Gastroesophageal sphincter (tissue), 4 donors: ENCODE measurements at regions not wholly inside any gene's neighbourhood (a gene's known extent, or its start where the extent isn't known, plus 50 kb on each side); places are given as distances from the start of the nearest gene placed in this dataset.

Experiments used
- ATAC-seq: fragments of 150-250 bp; one replicate; pipeline ENCODE4 v1.9.1; 2016; ENCODE audit warnings: mild to moderate bottlenecking, moderate library complexity
- H3K27ac ChIP-seq, 4 donors: fragments of 200-600 bp; sonication (generic) in 3 of 4; 1 replicate in 3 of 4; 2 replicates in 1 of 4; pipeline ENCODE4 v1.5.1; 2016 to 2019
- H3K27me3 ChIP-seq: fragments of 200-600 bp; sonication (generic); one replicate; pipeline ENCODE4 v1.5.1; 2019
- H3K36me3 ChIP-seq, 2 donors: fragments of 200-600 bp; sonication (generic); one replicate each; pipeline ENCODE4 v1.5.1; 2019; ENCODE audit warnings: control low read depth in 1 of 2
- H3K4me1 ChIP-seq, 3 donors: fragments of 200-600 bp; sonication (generic); 1 replicate in 2 of 3; 2 replicates in 1 of 3; pipeline ENCODE4 v1.5.1; 2016 to 2019; ENCODE audit warnings: control low read depth in 2 of 3
- H3K4me3 ChIP-seq, 2 donors: fragments of 200-600 bp; sonication (generic); one replicate each; pipeline ENCODE4 v1.5.1; 2019; ENCODE audit warnings: mild to moderate bottlenecking in 1 of 2, moderate library complexity in 1 of 2
- H3K9me3 ChIP-seq, 3 donors: fragments of 200-600 bp; sonication (generic); one replicate each; pipeline ENCODE4 v1.5.1; 2017 to 2019; ENCODE audit warnings: control low read depth in 2 of 3
- CTCF ChIP-seq, 4 experiments: fragments of 200-600 bp in 2 of 4; fragments of 450-650 bp in 2 of 4; sonication (generic) in 1 of 4; IDR thresholded peaks; one replicate each; pipeline ENCODE4 v1.5.1; 2017 to 2019; ENCODE audit warnings: antibody characterized with exemption in 4 of 4, mild to moderate bottlenecking in 2 of 4, moderate library complexity in 2 of 4
- EP300 ChIP-seq: sonication (generic); formaldehyde crosslinking; IDR thresholded peaks from one replicate; pipeline ENCODE4 v1.6.1; 2017; ENCODE audit warnings: antibody characterized with exemption, mild to moderate bottlenecking
- POLR2A ChIP-seq, 2 donors: fragments of 450-650 bp; IDR thresholded peaks; one replicate each; pipeline ENCODE4 v1.6.1; 2017; ENCODE audit warnings: antibody characterized with exemption in 2 of 2, mild to moderate bottlenecking in 2 of 2, moderate library complexity in 1 of 2
- POLR2AphosphoS5 ChIP-seq: sonication (generic); formaldehyde crosslinking; IDR thresholded peaks from one replicate; pipeline ENCODE4 v1.6.1; 2017; ENCODE audit warnings: antibody characterized with exemption
- whole genome bisulfite sequencing, 2 donors: methylation state at CpG; one replicate each; pipeline ENCODE4 v1.1.5; 2018; ENCODE audit warnings: low coverage in 1 of 2; 5-methylcytosine and 5-hydroxymethylcytosine counted together

- no peaks in the 10 kb centered on the region for H3K9me3 ChIP-seq
- 67% methylated on average over 1 of the region's 1 CpG for WGBS, 2 donors
- H3K4me3 ChIP-seq = no peak overlapping the region
- no peaks in the 10 kb centered on the region for H3K36me3 ChIP-seq
- no peak overlapping the region for H3K27ac ChIP-seq
- no peak for TF ChIP-seq EP300
- ATAC-seq = no peak
- H3K4me1 ChIP-seq = peaks cover 0 to 2% (median 0%) of the 10 kb centered on the region in 3 donors
- H3K27me3 ChIP-seq = no peaks in the 10 kb centered on the region
Measured at GRCh38 chr11:27287205-27287604, 75.8 kb downstream of the CCDC34 start.

- 89% methylated on average over 3 of the region's 3 CpGs; no CpG with 5 or more reads in 1 of the 2 donors for WGBS, 2 donors
Measured at GRCh38 chr11:27285761-27286160, 77.3 kb downstream of the CCDC34 start.

GRCh38 chr11:27282806-27283205, 80.2 kb downstream of the CCDC34 start:
- H3K27ac ChIP-seq = no peak overlapping the region
- 21 to 67% methylated on average over 2 of the region's 3 CpGs for WGBS, 2 donors
- H3K4me1 ChIP-seq = peaks cover 0 to 10% (median 0%) of the 10 kb centered on the region in 3 donors
- TF ChIP-seq CTCF (IDR thresholded peaks at IDR 0.05) (no peak), POLR2A (IDR thresholded peaks at IDR 0.05) (no peak), POLR2AphosphoS5 (no peak), EP300 (no peak)
- no peaks in the 10 kb centered on the region for H3K9me3 ChIP-seq
- no peaks in the 10 kb centered on the region for H3K36me3 ChIP-seq
- no peak overlapping the region for H3K4me3 ChIP-seq
- no peak for ATAC-seq
- no peaks in the 10 kb centered on the region for H3K27me3 ChIP-seq

More at GRCh38 chr11:27285761-27286160, 77.3 kb downstream of the CCDC34 start:
- Histone ChIP-seq H3K27me3 (no peaks in the 10 kb centered on the region), H3K27ac (no peak overlapping the region), H3K36me3 (no peaks in the 10 kb centered on the region), H3K4me3 (no peak overlapping the region), H3K4me1 (peaks cover 0 to 10% (median 0%) of the 10 kb centered on the region in 3 donors), H3K9me3 (no peaks in the 10 kb centered on the region)
- no peak for TF ChIP-seq POLR2A (IDR thresholded peaks at IDR 0.05)
- no peak for TF ChIP-seq EP300
- no peak for TF ChIP-seq CTCF (IDR thresholded peaks at IDR 0.05)
- no peak for TF ChIP-seq POLR2AphosphoS5
- no peak for ATAC-seq

GRCh38 chr11:27281740-27282590, 81.0 kb downstream of the CCDC34 start:
- TF ChIP-seq POLR2AphosphoS5 (peak; percentile 31), POLR2A (IDR thresholded peaks at IDR 0.05) (no peak)
- no peaks in the 10 kb centered on the region for H3K9me3 ChIP-seq
- peak; percentile 74 for ATAC-seq
- 25 to 71% methylated on average over 2 to 6 of the region's 9 CpGs for WGBS, 2 donors
- peaks cover 0 to 10% (median 0%) of the 10 kb centered on the region in 3 donors for H3K4me1 ChIP-seq
- H3K36me3 ChIP-seq = no peaks in the 10 kb centered on the region
- peak overlapping the region in 1 of 4 donors; percentile 29 for H3K27ac ChIP-seq
- no peaks in the 10 kb centered on the region for H3K27me3 ChIP-seq
- H3K4me3 ChIP-seq = no peak overlapping the region

- ATAC-seq = no peak
- WGBS, 2 donors = 71 to 74% methylated on average over 2 of the region's 2 CpGs
- Histone ChIP-seq H3K9me3 (no peaks in the 10 kb centered on the region), H3K4me3 (no peak overlapping the region), H3K4me1 (peaks cover 0 to 10% (median 0%) of the 10 kb centered on the region in 3 donors), H3K36me3 (no peaks in the 10 kb centered on the region), H3K27ac (no peak overlapping the region), H3K27me3 (peaks cover 2% of the 10 kb centered on the region)
- no peak for TF ChIP-seq EP300
- no peak for TF ChIP-seq POLR2A (IDR thresholded peaks at IDR 0.05)
- no peak for TF ChIP-seq CTCF (IDR thresholded peaks at IDR 0.05)
- TF ChIP-seq POLR2AphosphoS5 = no peak
Measured at GRCh38 chr11:27281276-27281675, 81.7 kb downstream of the CCDC34 start.

GRCh38 chr11:27280140-27280539, 82.9 kb downstream of the CCDC34 start:
- no peak for TF ChIP-seq POLR2A (IDR thresholded peaks at IDR 0.05)
- no peak for TF ChIP-seq EP300
- no peak for TF ChIP-seq CTCF (IDR thresholded peaks at IDR 0.05)
- no peak for TF ChIP-seq POLR2AphosphoS5

More at GRCh38 chr11:27280140-27280539, 82.9 kb downstream of the CCDC34 start:
- Histone ChIP-seq H3K4me3 (no peak overlapping the region), H3K4me1 (peaks cover 0 to 10% (median 0%) of the 10 kb centered on the region in 3 donors), H3K27me3 (peaks cover 7% of the 10 kb centered on the region), H3K27ac (no peak overlapping the region), H3K36me3 (no peaks in the 10 kb centered on the region), H3K9me3 (no peaks in the 10 kb centered on the region)
- peak; percentile 54 for ATAC-seq
- WGBS, 2 donors = 58 to 59% methylated on average over 3 of the region's 3 CpGs
